NB4 (cell line): ENCODE measurements at regions not wholly inside any gene's neighbourhood (a gene's known extent, or its start where the extent isn't known, plus 50 kb on each side); places are given as distances from the start of the nearest gene placed in this dataset.

Experiments used
- MYC ChIP-seq: IDR thresholded peaks from 2 replicates; pipeline ENCODE4 v1.6.1; 2011; ENCODE audit warnings: low read depth, low read length
- POLR2A ChIP-seq: IDR thresholded peaks from 2 replicates; pipeline ENCODE4 v1.6.1; 2011; ENCODE audit warnings: mild to moderate bottlenecking; ENCODE audit not compliant: insufficient read length; ENCODE audit errors: extremely low read depth
- TF ChIP-seq, protein P1 (sequence below): IDR thresholded peaks from one replicate; pipeline ENCODE4 v1.5.1; 2012; ENCODE audit warnings: low read depth, low read length

DNA sequence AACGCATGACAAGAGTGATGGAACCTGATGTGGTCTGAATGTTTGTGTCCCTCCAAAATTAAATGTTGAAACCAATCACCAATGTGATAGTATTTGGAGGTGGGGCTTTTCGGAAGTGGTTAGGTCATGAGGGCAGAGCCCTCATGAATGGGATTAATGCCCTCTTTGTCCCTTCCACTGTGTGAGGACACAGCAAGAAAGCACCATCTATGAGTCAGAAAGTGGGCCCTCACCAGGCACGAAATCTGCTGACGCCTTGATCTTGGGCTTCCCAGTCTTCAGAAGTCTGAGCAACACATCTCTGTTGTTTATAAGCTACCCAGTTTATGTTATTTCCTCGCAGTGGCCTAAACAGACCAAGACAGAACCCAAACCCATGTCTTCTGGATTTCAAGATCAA, 244.0 kb upstream of the JAG1 start:
- TF ChIP-seq, protein P1, sequence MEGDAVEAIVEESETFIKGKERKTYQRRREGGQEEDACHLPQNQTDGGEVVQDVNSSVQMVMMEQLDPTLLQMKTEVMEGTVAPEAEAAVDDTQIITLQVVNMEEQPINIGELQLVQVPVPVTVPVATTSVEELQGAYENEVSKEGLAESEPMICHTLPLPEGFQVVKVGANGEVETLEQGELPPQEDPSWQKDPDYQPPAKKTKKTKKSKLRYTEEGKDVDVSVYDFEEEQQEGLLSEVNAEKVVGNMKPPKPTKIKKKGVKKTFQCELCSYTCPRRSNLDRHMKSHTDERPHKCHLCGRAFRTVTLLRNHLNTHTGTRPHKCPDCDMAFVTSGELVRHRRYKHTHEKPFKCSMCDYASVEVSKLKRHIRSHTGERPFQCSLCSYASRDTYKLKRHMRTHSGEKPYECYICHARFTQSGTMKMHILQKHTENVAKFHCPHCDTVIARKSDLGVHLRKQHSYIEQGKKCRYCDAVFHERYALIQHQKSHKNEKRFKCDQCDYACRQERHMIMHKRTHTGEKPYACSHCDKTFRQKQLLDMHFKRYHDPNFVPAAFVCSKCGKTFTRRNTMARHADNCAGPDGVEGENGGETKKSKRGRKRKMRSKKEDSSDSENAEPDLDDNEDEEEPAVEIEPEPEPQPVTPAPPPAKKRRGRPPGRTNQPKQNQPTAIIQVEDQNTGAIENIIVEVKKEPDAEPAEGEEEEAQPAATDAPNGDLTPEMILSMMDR: no peak
- TF ChIP-seq POLR2A: no peak
- no peak for TF ChIP-seq MYC
